NCI-H345 (cell line): ENCODE measurements at regions not wholly inside any gene's neighbourhood (a gene's known extent, or its start where the extent isn't known, plus 50 kb on each side); places are given as distances from the start of the nearest gene placed in this dataset.
"Not testable (repeated sequence)": the region's sequence is repeated elsewhere in the genome, so short reads cannot be mapped to it uniquely, and the experiment has no call there.

Source experiments
- DNase-seq: peaks from one replicate; lab custom pipeline; 2025; lab: John Stamatoyannopoulos, UW

GRCh38 chr2:67777010-67777409, 285.8 kb downstream of the C1D start:
- no peak for DNase-seq

- no peak for DNase-seq
These were observed 284.9 kb downstream of the C1D start for GRCh38 chr2:67777836-67778429.

- not testable (repeated sequence) for DNase-seq
These were observed 282.0 kb downstream of the C1D start for GRCh38 chr2:67780841-67781240.

- no peak for DNase-seq
These were observed 280.4 kb downstream of the C1D start for GRCh38 chr2:67782443-67782842.

- DNase-seq, result no peak
These were observed 279.8 kb downstream of the C1D start for GRCh38 chr2:67783026-67783425.

- no peak for DNase-seq
These were observed 272.2 kb downstream of the C1D start for GRCh38 chr2:67790622-67791021.

GRCh38 chr2:67792191-67792590, 270.6 kb downstream of the C1D start:
- DNase-seq, result no peak

- DNase-seq, result no peak
These were observed 270.1 kb downstream of the C1D start for GRCh38 chr2:67792681-67793091.

GRCh38 chr2:67797801-67798540, 264.8 kb downstream of the C1D start:
- peak; percentile 61 for DNase-seq

- no peak for DNase-seq
These were observed 264.2 kb downstream of the C1D start for GRCh38 chr2:67798541-67799160.

GRCh38 chr2:67799886-67800285, 262.9 kb downstream of the C1D start:
- no peak for DNase-seq

- DNase-seq, result no peak
These were observed 260.5 kb downstream of the C1D start for GRCh38 chr2:67802291-67802690.

GRCh38 chr2:67802824-67803223, 260.0 kb downstream of the C1D start:
- no peak for DNase-seq

GRCh38 chr2:67806816-67807215, 256.0 kb downstream of the C1D start:
- no peak for DNase-seq

GRCh38 chr2:67808112-67808511, 254.7 kb downstream of the C1D start:
- DNase-seq, result no peak

GRCh38 chr2:67812682-67813081, 250.1 kb downstream of the C1D start:
- no peak for DNase-seq

- no peak for DNase-seq
These were observed 239.1 kb downstream of the C1D start for GRCh38 chr2:67823726-67824125.

GRCh38 chr2:67824186-67824585, 238.6 kb downstream of the C1D start:
- no peak for DNase-seq

GRCh38 chr2:67825476-67825875, 237.3 kb downstream of the C1D start:
- no peak for DNase-seq

GRCh38 chr2:67828066-67828465, 234.7 kb downstream of the C1D start:
- peak; percentile 89 for DNase-seq

GRCh38 chr2:67829470-67829869, 233.3 kb downstream of the C1D start:
- no peak for DNase-seq

- DNase-seq, result no peak
These were observed 229.2 kb downstream of the C1D start for GRCh38 chr2:67833632-67834031.

GRCh38 chr2:67834482-67834881, 228.3 kb downstream of the C1D start:
- DNase-seq, result no peak
